HepG2 (cell line): ENCODE measurements at regions not wholly inside any gene's neighbourhood (a gene's known extent, or its start where the extent isn't known, plus 50 kb on each side); places are given as distances from the start of the nearest gene placed in this dataset.

Source experiments
- ATAC-seq: fragments of 200-7000 bp; cut with Tn5 transposase; 3 replicates; pipeline ENCODE4 v1.9.1; 2020; ENCODE audit warnings: mild to moderate bottlenecking, moderate library complexity
- BruUV-seq: library from RNA; stranded (reverse); fragments of 400-500 nt; replicated peaks from 2 replicates; lab custom pipeline; 2021; lab: Mats Ljungman, UMichigan
- CTCF ChIA-PET: fragments of 300-600 bp; formaldehyde crosslinking; extraction: SDS; loops from one replicate; lab custom pipeline; 2021; ENCODE audit warnings: low total read pairs, inconsistent platforms, low intra/inter-chr PET ratio; lab: Yijun Ruan, JAX
- POLR2A ChIA-PET: fragments of 350-600 bp; sonication (Branson Sonifier 250); formaldehyde crosslinking; loops from one replicate; lab custom pipeline; 2020; ENCODE audit warnings: antibody characterized with exemption, inconsistent platforms; lab: Yijun Ruan, JAX
- DNase-seq: peaks from one replicate; pipeline ENCODE4 v3.0.0-alpha.2; 2015; ENCODE audit warnings: low spot score
- FAIRE-seq: peaks from 3 replicates; lab custom pipeline; 2011; peaks lifted over from hg19 to GRCh38; lab: Jason Lieb, UNC
- H2AFZ ChIP-seq: one replicate; pipeline ENCODE4 v1.6.1; 2011; ENCODE audit warnings: low read length, inconsistent platforms
- H3K27ac ChIP-seq: fragments of 300-600 bp; 3 replicates; pipeline ENCODE4 v1.8.0; 2011; ENCODE audit warnings: mixed run types, mild to moderate bottlenecking, mixed read lengths, low read length, inconsistent platforms; ENCODE audit not compliant: insufficient read depth; ENCODE audit errors: extremely low read length
- H3K27me3 ChIP-seq, 2 experiments: fragments of 200-600 bp in 1 of 2; 2 replicates in 1 of 2; 3 replicates in 1 of 2; pipeline versions ENCODE4 v1.6.0 to v1.8.0; 2011; ENCODE audit warnings: low read length in 2 of 2, mild to moderate bottlenecking in 2 of 2, moderate library complexity in 2 of 2, inconsistent platforms in 1 of 2; ENCODE audit not compliant: insufficient read depth in 2 of 2, control insufficient read depth in 1 of 2
- H3K36me3 ChIP-seq, 2 experiments: fragments of 200-600 bp in 1 of 2; replicated peaks in 1 of 2; 2 replicates in 1 of 2; 3 replicates in 1 of 2; pipeline versions ENCODE4 v1.5.1 to v1.8.0; 2011; ENCODE audit warnings: low read length in 2 of 2, inconsistent platforms in 1 of 2; ENCODE audit not compliant: insufficient read depth in 2 of 2, control insufficient read depth in 1 of 2
- H3K4me1 ChIP-seq: 2 replicates; pipeline ENCODE4 v1.5.1; 2012; ENCODE audit warnings: low read length, inconsistent platforms; ENCODE audit not compliant: insufficient read depth
- H3K4me2 ChIP-seq: 2 replicates; pipeline ENCODE4 v1.6.0; 2011; ENCODE audit warnings: low read depth, low read length, inconsistent platforms
- H3K4me3 ChIP-seq, 3 experiments: fragments of 200-600 bp in 1 of 3; sonication (generic), shearing (Covaris generic) in 1 of 3; replicated peaks in 1 of 3; 2 replicates each; pipeline ENCODE4 v1.5.1; 2011 to 2016; ENCODE audit warnings: low read length in 3 of 3, inconsistent platforms in 2 of 3, low read depth in 2 of 3, mild to moderate bottlenecking in 2 of 3, control low read depth in 1 of 3, mixed read lengths in 1 of 3; ENCODE audit not compliant: insufficient read depth in 1 of 3
- H3K79me2 ChIP-seq: one replicate; pipeline ENCODE4 v1.6.1; 2011; ENCODE audit warnings: low read length, inconsistent platforms; ENCODE audit not compliant: insufficient read depth
- H3K9ac ChIP-seq: 2 replicates; pipeline ENCODE4 v1.6.0; 2011; ENCODE audit warnings: mild to moderate bottlenecking, low read depth, low read length, inconsistent platforms; ENCODE audit not compliant: insufficient read depth
- H3K9me3 ChIP-seq: 2 replicates; pipeline ENCODE4 v1.5.1; 2012; ENCODE audit warnings: mild to moderate bottlenecking, low read length
- H4K20me1 ChIP-seq: 2 replicates; pipeline ENCODE4 v1.6.0; 2011; ENCODE audit warnings: inconsistent platforms, mild to moderate bottlenecking, low read length, moderate library complexity; ENCODE audit not compliant: insufficient read depth
- ATAD3A ChIP-seq: sonication (generic); formaldehyde crosslinking; IDR thresholded peaks from 2 replicates; pipeline ENCODE4 v1.4.0; 2020; ENCODE audit warnings: missing genetic modification reagents
- KDM1A ChIP-seq: IDR thresholded peaks from 2 replicates; pipeline ENCODE4 v1.6.1; 2016; ENCODE audit warnings: missing compliant biosample characterization
- MBD4 ChIP-seq: IDR thresholded peaks from 2 replicates; pipeline ENCODE4 v1.6.1; 2012; ENCODE audit warnings: low read length, inconsistent platforms, borderline replicate concordance
- NKX3-1 ChIP-seq: sonication (generic); formaldehyde crosslinking; IDR thresholded peaks from 2 replicates; pipeline ENCODE4 v1.5.0; 2020; ENCODE audit warnings: missing genetic modification reagents
- PLRG1 ChIP-seq: fragments of 450-650 bp; conservative IDR thresholded peaks from 2 replicates; pipeline ENCODE4 v1.6.1; 2016
- REST ChIP-seq, 2 experiments: IDR thresholded peaks; 2 replicates each; pipeline ENCODE4 v1.6.1; 2011 to 2012; ENCODE audit warnings: low read length in 2 of 2, borderline replicate concordance in 1 of 2, low read depth in 1 of 2, mild to moderate bottlenecking in 1 of 2, moderate library complexity in 1 of 2
- SNAPC5 ChIP-seq: sonication (generic); formaldehyde crosslinking; IDR thresholded peaks from 2 replicates; pipeline ENCODE4 v1.8.1; 2023; ENCODE audit warnings: mild to moderate bottlenecking, missing genetic modification reagents, borderline replicate concordance
- TAF1 ChIP-seq: sonication (generic); formaldehyde crosslinking; IDR thresholded peaks from 2 replicates; pipeline ENCODE4 v1.4.0; 2020; ENCODE audit warnings: missing genetic modification reagents
- TRIM24 ChIP-seq: sonication (generic); formaldehyde crosslinking; IDR thresholded peaks from 2 replicates; pipeline ENCODE4 v1.8.0; 2022; ENCODE audit warnings: mild to moderate bottlenecking, missing genetic modification reagents
- ZFY ChIP-seq: sonication (generic); formaldehyde crosslinking; IDR thresholded peaks from 2 replicates; pipeline ENCODE4 v1.4.0; 2020; ENCODE audit warnings: missing genetic modification reagents
- ZNF143 ChIP-seq: sonication (generic); formaldehyde crosslinking; IDR thresholded peaks from 2 replicates; pipeline ENCODE4 v1.4.0; 2020; ENCODE audit warnings: missing genetic modification reagents
- ZNF24 ChIP-seq: fragments of 450-650 bp; IDR thresholded peaks from 2 replicates; pipeline ENCODE4 v1.6.1; 2017; ENCODE audit warnings: antibody characterized with exemption, mild to moderate bottlenecking
- ZNF557 ChIP-seq: sonication (generic); formaldehyde crosslinking; IDR thresholded peaks from 2 replicates; pipeline ENCODE4 v1.4.0; 2020; ENCODE audit warnings: missing genetic modification reagents
- ZNF747 ChIP-seq: sonication (generic); formaldehyde crosslinking; IDR thresholded peaks from 2 replicates; pipeline ENCODE4 v1.8.1; 2023; ENCODE audit warnings: missing genetic modification reagents, mild to moderate bottlenecking, borderline replicate concordance
- ZNF784 ChIP-seq: sonication (generic); formaldehyde crosslinking; IDR thresholded peaks from 2 replicates; pipeline ENCODE4 v1.5.1; 2020; ENCODE audit warnings: missing genetic modification reagents, mild to moderate bottlenecking, borderline replicate concordance
- ZNF816 ChIP-seq: sonication (generic); formaldehyde crosslinking; IDR thresholded peaks from 2 replicates; pipeline ENCODE4 v1.8.0; 2022; ENCODE audit warnings: missing genetic modification reagents, mild to moderate bottlenecking, borderline replicate concordance
- ZNF879 ChIP-seq: sonication (generic); formaldehyde crosslinking; IDR thresholded peaks from 2 replicates; pipeline ENCODE4 v1.8.1; 2023; ENCODE audit warnings: missing genetic modification reagents
- WGBS: methylation state at CpG from one replicate; pipeline ENCODE4 v1.1.6; 2017; ENCODE audit warnings: low lambda C conversion rate; 5-methylcytosine and 5-hydroxymethylcytosine counted together
- in situ Hi-C: cut with HindIII; loops from 2 replicates; pipeline ENCODE4 v1.10.0; 2017; ENCODE audit warnings: low pct_unique_long_range_greater_than_20kb; ENCODE audit not compliant: extremely low pct_ligation_motif_present
- intact Hi-C: fragments of 100-400 bp; cut with micrococcal nuclease; formaldehyde crosslinking; loops from one replicate; pipeline ENCODE4 v1.10.0; 2022; ENCODE audit not compliant: unreplicated experiment

- in situ Hi-C loops (no loop called here), intact Hi-C loops (no loop called here)
- peaks cover 1 to 8% of the 10 kb centered on the region in 2 experiments; a peak in 2 of 5 replicates for H3K27me3 ChIP-seq
- DNase-seq, result no peak
- no peaks in the 10 kb centered on the region for H3K9me3 ChIP-seq
- WGBS, result 33% methylated on average over 1 of the region's 1 CpG
- H4K20me1 ChIP-seq, result no peaks in the 10 kb centered on the region
- FAIRE-seq, result no peak
- H3K9ac ChIP-seq, result no peak overlapping the region
- H3K4me1 ChIP-seq, result peaks cover 14% of the 10 kb centered on the region
- TF ChIP-seq TAF1 (CRISPR knock-in tag) (no peak), ZNF557 (CRISPR knock-in tag) (no peak), ATAD3A (CRISPR knock-in tag) (no peak), PLRG1 (no peak), MBD4 (no peak), SNAPC5 (CRISPR knock-in tag) (no peak), ZFY (CRISPR knock-in tag) (no peak), ZNF24 (no peak), ZNF747 (CRISPR knock-in tag) (no peak), KDM1A (CRISPR knock-in tag) (no peak), REST (IDR thresholded peaks at IDR 0.05; ENCODE audit: borderline replicate concordance in 1 of 2, low read depth in 1 of 2, low read length in 2 of 2) (no peak), ZNF816 (CRISPR knock-in tag) (no peak), ZNF143 (CRISPR knock-in tag) (no peak), ZNF879 (CRISPR knock-in tag) (no peak), NKX3-1 (no peak), TRIM24 (CRISPR knock-in tag) (no peak), ZNF784 (CRISPR knock-in tag) (no peak)
- TF ChIP-seq, all 625 proteins: peak for 0
- H3K4me3 ChIP-seq, result no peak overlapping the region
- BruUV-seq, result no TSS peak
- H2AFZ ChIP-seq, result no peak overlapping the region
- no peaks in the 10 kb centered on the region for H3K36me3 ChIP-seq
- ChIA-PET CTCF (no interaction called here), POLR2A (no interaction called here)
- no peak for ATAC-seq
- no peak overlapping the region for H3K4me2 ChIP-seq
- no peaks in the 10 kb centered on the region for H3K79me2 ChIP-seq
- no peak overlapping the region for H3K27ac ChIP-seq
These were observed 263.1 kb downstream of the RPS24 start for GRCh38 chr10:78296785-78297184.
